ENCODE measurements at regions not wholly inside any gene's neighbourhood (a gene's known extent, or its start where the extent isn't known, plus 50 kb on each side); places are given as distances from the start of the nearest gene placed in this dataset.
"Not testable (repeated sequence)": the region's sequence is repeated elsewhere in the genome, so short reads cannot be mapped to it uniquely, and the experiment has no call there.

- no peak for TF ChIP-seq POLR2A (IDR thresholded peaks at IDR 0.05; ENCODE audit: low read depth, low read length)
- DNase-seq (ENCODE audit: insufficient read length, low spot score), result no peak
- no peak for FAIRE-seq
Observed at GRCh38 chr12:105507311-105508038, 177.0 kb downstream of the C12orf75 start.

- FAIRE-seq (no peak), DNase-seq (ENCODE audit: insufficient read length, low spot score) (no peak)
- TF ChIP-seq POLR2A (IDR thresholded peaks at IDR 0.05; ENCODE audit: low read depth, low read length), result no peak
Observed at GRCh38 chr12:105508096-105508495, 177.6 kb downstream of the C12orf75 start.

DNA sequence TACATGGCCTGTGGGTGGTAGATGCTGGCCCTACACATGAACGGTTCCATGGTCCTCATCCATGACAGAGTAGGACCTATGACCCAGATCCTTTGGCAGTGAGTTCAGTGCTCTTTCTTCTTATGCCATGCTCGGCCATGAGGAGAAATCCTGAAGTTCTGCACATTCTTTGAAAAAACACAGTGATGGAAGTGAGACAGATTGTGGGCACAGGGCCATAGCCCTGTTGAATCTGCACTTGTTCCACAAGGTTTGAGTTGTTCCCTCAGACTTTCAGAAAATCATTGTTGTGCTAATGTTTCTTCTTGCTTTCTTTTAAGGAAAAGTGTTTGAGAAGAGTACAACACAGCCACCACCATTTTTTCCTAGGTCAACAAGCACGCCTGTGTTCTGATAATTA is 180.0 kb downstream of the C12orf75 start:
- TF ChIP-seq POLR2A (IDR thresholded peaks at IDR 0.05; ENCODE audit: low read depth, low read length), result no peak
- DNase-seq (ENCODE audit: insufficient read length, low spot score) (no peak), FAIRE-seq (no peak)

DNA sequence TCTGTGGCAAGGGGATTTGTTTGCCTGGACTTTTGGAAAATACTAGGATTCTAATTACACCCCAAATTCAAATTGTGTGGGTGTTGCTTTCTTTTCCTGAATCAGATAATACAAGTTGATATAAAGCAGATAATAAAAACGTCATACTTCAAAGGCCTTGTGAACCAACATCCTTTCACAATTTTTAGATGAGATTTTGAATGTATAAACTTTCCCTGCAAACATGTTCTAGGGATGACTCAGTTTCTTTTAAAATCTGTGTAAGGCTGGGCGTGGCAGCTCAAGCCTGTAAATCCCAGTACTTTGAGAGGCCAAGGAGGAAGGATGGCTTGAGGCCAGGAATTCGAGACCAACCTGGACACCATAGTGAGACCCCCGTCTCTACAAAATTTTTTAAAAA is 182.4 kb downstream of the C12orf75 start:
- not testable (repeated sequence) for FAIRE-seq; DNase-seq (ENCODE audit: insufficient read length, low spot score)

DNA sequence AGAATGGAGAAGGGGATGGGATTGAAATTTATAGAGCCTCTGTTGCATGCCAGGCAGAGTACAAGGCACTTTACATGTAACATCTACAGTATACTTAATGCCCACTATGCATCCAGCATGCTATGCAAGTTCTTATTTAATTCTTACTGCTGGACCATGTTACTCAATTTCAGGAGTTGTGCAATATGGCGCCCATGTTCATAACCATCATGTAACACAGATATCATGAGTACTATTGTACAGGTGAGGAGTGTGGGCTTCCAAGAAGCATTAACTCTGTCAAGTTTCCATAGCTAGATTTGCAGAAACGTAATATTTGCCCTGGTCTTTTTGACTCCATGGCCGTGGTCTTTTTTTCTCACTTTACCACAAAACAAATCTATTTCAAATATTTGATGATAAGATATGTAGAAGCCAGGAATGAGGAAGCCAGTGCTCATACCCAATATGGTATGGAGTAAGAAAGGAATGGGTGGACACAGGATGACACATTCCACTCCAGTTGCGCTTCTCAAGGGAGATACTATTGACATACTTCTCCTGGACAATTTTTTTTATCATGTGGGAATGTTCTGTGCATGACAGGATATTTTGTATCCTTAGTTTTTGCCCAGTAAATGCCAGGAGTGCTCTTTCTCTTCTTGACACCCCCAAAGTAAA is 191.8 kb downstream of the C12orf75 start:
- DNase-seq (ENCODE audit: insufficient read length, low spot score), result no peak
- FAIRE-seq, result no peak
- no peak for TF ChIP-seq POLR2A (IDR thresholded peaks at IDR 0.05; ENCODE audit: low read depth, low read length)

DNA sequence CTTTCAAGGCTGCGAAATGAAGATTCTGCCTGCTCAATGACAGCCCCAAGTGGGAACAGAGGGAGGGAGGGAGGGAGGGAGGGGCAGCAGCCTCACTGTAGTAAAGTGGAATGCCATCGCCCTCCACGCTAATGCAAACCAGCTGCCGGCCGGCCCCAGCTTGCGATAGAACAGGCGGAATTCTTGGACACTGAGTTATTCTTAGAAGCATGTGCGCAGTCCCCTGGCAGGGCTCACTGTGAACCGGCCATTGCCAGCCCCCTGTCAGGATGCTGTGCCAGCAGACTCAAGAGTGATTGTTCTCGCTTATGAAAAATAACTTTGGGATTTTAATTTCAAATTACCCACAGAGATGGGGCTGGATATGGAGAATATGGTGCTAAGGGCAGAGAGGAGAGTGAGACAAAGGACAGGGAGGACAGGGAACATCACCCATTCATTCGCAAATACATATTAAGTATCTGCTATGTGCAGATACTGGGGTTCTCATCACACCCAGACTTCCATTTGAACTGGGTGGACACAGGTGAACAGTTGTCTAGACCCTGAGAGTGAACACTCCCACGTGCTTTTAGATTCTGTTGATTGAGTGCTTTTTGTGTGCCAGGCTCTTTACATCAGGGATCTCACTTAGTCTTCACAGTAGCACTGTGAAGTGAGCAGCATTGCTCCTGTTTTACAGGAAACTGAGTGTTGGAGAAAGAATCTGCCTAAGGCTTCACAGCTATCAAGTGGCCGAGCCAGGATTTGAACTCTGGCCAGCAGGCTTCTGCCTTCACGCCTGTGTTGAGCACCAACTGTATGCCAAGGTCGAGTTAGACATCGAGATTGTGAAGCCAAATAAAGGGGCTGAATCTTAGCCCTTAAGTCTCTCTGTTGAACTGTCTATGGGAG is 192.9 kb downstream of the C12orf75 start:
- FAIRE-seq (no peak), DNase-seq (ENCODE audit: insufficient read length, low spot score) (no peak)
- TF ChIP-seq POLR2A (IDR thresholded peaks at IDR 0.05; ENCODE audit: low read depth, low read length), result no peak

DNA sequence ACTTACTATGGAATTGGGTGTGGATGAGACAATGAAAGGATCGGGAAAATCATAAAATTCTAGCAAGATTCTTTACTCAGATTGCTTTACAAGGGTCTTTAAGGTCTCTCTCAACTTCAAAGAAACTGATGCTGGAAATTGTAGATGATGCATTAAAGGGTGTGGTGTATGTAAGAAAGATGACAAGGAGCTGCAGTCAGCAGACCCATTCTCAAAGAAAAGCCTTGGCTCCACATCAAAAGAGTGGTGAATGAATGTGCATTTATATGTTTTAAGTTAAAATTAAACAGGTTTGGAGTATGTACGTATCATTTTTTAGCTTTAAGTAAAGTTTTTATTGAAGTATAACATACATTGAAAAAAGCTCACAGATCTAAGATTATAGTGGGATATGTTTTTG is 194.5 kb downstream of the C12orf75 start:
- FAIRE-seq (no peak), DNase-seq (ENCODE audit: insufficient read length, low spot score) (no peak)
- no peak for TF ChIP-seq POLR2A (IDR thresholded peaks at IDR 0.05; ENCODE audit: low read depth, low read length)

DNA sequence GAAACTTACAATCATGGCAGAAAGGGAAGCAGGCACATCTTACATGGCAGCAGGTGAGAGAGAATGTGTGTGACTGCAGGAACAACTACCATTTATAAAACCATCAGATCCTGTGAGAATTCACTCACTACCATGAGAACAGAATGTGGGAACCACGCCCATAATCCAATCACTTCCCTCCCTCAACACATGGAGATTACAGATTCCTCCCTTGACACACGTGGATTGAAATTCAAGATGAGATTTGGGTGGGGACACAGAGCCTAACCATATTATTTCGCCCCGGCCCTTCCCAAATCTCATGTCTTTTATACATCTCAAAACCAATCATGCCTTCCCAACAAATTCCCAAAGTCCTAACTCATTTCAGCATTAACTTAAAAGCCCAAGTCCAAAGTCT is 203.6 kb downstream of the C12orf75 start:
- no peak for TF ChIP-seq POLR2A (IDR thresholded peaks at IDR 0.05; ENCODE audit: low read depth, low read length)
- FAIRE-seq (no peak), DNase-seq (ENCODE audit: insufficient read length, low spot score) (no peak)

DNA sequence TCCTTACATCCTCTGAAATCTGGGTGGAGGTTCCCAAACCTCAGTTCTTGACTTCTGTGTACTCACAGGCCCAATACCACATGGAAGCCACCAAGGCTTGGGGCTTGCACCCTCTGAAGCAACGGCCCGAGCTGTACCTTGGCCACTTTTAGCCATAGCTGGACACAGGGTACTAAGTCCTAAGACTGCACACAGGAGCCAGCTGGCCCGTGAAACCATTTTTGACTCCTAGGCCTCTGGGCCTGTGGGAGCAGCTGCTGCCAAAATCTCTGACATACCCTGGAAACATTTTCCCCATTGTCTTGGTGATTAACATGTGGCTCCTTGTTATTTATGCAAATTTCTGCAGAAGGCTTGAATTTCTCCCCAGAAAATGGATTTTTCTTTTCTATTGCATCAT is 204.5 kb downstream of the C12orf75 start:
- not testable (repeated sequence) for DNase-seq (ENCODE audit: insufficient read length, low spot score); FAIRE-seq

DNA sequence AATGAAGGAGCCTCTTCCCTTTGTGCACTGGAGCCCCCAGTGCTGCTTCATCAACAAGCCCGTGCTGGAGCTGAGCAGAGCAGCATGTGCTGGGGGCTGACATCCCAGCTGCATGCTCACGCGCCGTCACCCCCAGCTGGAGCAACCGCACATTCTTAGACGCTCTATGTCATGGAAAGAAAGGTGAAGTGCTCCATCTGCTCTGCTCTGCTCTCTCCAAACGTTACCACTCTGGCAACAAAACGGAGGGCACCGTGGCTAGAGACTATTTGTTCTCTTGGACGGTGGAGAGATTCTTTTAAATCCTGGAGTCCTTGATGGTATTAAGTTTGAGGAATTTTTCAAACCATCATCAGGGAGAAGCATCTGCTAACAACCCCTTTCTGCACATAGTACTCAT is 208.4 kb downstream of the C12orf75 start:
- TF ChIP-seq POLR2A (IDR thresholded peaks at IDR 0.05; ENCODE audit: low read depth, low read length), result no peak
- FAIRE-seq, result no peak
- no peak for DNase-seq (ENCODE audit: insufficient read length, low spot score)

- FAIRE-seq (no peak), DNase-seq (ENCODE audit: insufficient read length, low spot score) (no peak)
- no peak for TF ChIP-seq POLR2A (IDR thresholded peaks at IDR 0.05; ENCODE audit: low read depth, low read length)
Observed at GRCh38 chr12:105539735-105540134, 209.2 kb downstream of the C12orf75 start.

GRCh38 chr12:105547786-105548185 is 217.3 kb downstream of the C12orf75 start:
- DNase-seq (ENCODE audit: insufficient read length, low spot score) (no peak), FAIRE-seq (no peak)
- TF ChIP-seq POLR2A (IDR thresholded peaks at IDR 0.05; ENCODE audit: low read depth, low read length), result no peak

GRCh38 chr12:105548626-105549025 is 218.1 kb downstream of the C12orf75 start:
- TF ChIP-seq POLR2A (IDR thresholded peaks at IDR 0.05; ENCODE audit: low read depth, low read length), result no peak
- DNase-seq (ENCODE audit: insufficient read length, low spot score), result no peak
- FAIRE-seq, result no peak

DNA sequence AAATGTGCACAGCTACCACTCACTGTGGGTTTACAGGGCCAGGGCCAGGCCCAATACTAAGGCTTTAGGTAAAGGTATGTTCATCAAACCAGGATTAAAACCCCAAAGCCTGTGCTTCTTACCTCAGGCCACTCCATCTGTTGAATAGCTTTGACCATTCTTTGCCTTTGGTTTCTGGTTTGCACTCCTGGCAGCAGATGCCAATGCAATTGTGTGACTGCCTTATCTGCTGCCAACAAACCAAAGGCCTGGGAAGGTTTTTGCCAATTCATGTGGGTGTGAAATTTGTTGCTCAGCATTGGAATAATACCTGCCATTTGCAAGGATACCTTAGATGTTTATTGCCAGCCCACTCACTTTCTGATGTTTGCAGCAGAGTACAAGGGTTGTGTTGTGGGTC is 221.6 kb downstream of the C12orf75 start:
- TF ChIP-seq POLR2A (IDR thresholded peaks at IDR 0.05; ENCODE audit: low read depth, low read length), result no peak
- DNase-seq (ENCODE audit: insufficient read length, low spot score) (no peak), FAIRE-seq (no peak)

Data from H54 (cell line).